ENCODE measurements at regions not wholly inside any gene's neighbourhood (a gene's known extent, or its start where the extent isn't known, plus 50 kb on each side); places are given as distances from the start of the nearest gene placed in this dataset.
"Not testable (repeated sequence)": the region's sequence is repeated elsewhere in the genome, so short reads cannot be mapped to it uniquely, and the experiment has no call there.

GRCh38 chr12:58323676-58324075 lies 382.3 kb downstream of the ATP23 start:
- no peak for DNase-seq (ENCODE audit: insufficient read length, low spot score)
- no peak for FAIRE-seq
- TF ChIP-seq POLR2AphosphoS5 (IDR thresholded peaks at IDR 0.05; ENCODE audit: low read depth, low read length) (no peak), POLR2A (IDR thresholded peaks at IDR 0.05; ENCODE audit: low read depth, low read length) (no peak), TAF1 (IDR thresholded peaks at IDR 0.05; ENCODE audit: low read depth, low read length) (no peak), SPI1 (IDR thresholded peaks at IDR 0.05; ENCODE audit: low read depth, low read length) (no peak), PAX5 (IDR thresholded peaks at IDR 0.05; ENCODE audit: insufficient read depth, low read length, severe bottlenecking) (no peak), POU2F2 (IDR thresholded peaks at IDR 0.05; ENCODE audit: low read depth, low read length) (no peak)

GRCh38 chr12:58325561-58325960 lies 384.2 kb downstream of the ATP23 start:
- TF ChIP-seq POLR2AphosphoS5 (IDR thresholded peaks at IDR 0.05; ENCODE audit: low read depth, low read length) (no peak), POU2F2 (IDR thresholded peaks at IDR 0.05; ENCODE audit: low read depth, low read length) (no peak), PAX5 (IDR thresholded peaks at IDR 0.05; ENCODE audit: insufficient read depth, low read length, severe bottlenecking) (no peak), POLR2A (IDR thresholded peaks at IDR 0.05; ENCODE audit: low read depth, low read length) (no peak), TAF1 (IDR thresholded peaks at IDR 0.05; ENCODE audit: low read depth, low read length) (no peak), SPI1 (IDR thresholded peaks at IDR 0.05; ENCODE audit: low read depth, low read length) (no peak)
- DNase-seq (ENCODE audit: insufficient read length, low spot score) (no peak), FAIRE-seq (no peak)

GRCh38 chr12:58326534-58326933 lies 385.2 kb downstream of the ATP23 start:
- FAIRE-seq, result no peak
- TF ChIP-seq POLR2AphosphoS5 (IDR thresholded peaks at IDR 0.05; ENCODE audit: low read depth, low read length) (no peak), POU2F2 (IDR thresholded peaks at IDR 0.05; ENCODE audit: low read depth, low read length) (no peak), PAX5 (IDR thresholded peaks at IDR 0.05; ENCODE audit: insufficient read depth, low read length, severe bottlenecking) (no peak), TAF1 (IDR thresholded peaks at IDR 0.05; ENCODE audit: low read depth, low read length) (no peak), POLR2A (IDR thresholded peaks at IDR 0.05; ENCODE audit: low read depth, low read length) (no peak), SPI1 (IDR thresholded peaks at IDR 0.05; ENCODE audit: low read depth, low read length) (no peak)
- DNase-seq (ENCODE audit: insufficient read length, low spot score), result no peak

- not testable (repeated sequence) for FAIRE-seq; DNase-seq (ENCODE audit: insufficient read length, low spot score)
Observed at GRCh38 chr12:58336581-58337242, 395.3 kb downstream of the ATP23 start.

GRCh38 chr12:58337539-58337938 lies 396.2 kb downstream of the ATP23 start:
- TF ChIP-seq SPI1 (IDR thresholded peaks at IDR 0.05; ENCODE audit: low read depth, low read length), result peak; percentile 65; the same call in 1 of the 2 replicates
- FAIRE-seq; DNase-seq (ENCODE audit: insufficient read length, low spot score): not testable (repeated sequence)

GRCh38 chr12:58341791-58342190 lies 400.4 kb downstream of the ATP23 start:
- TF ChIP-seq POU2F2 (IDR thresholded peaks at IDR 0.05; ENCODE audit: low read depth, low read length), result no peak
- no peak for TF ChIP-seq POLR2AphosphoS5 (IDR thresholded peaks at IDR 0.05; ENCODE audit: low read depth, low read length)
- TF ChIP-seq POLR2A (IDR thresholded peaks at IDR 0.05; ENCODE audit: low read depth, low read length), result no peak
- TF ChIP-seq SPI1 (IDR thresholded peaks at IDR 0.05; ENCODE audit: low read depth, low read length), result no peak
- DNase-seq (ENCODE audit: insufficient read length, low spot score) (no peak), FAIRE-seq (no peak)

GRCh38 chr12:58342736-58343135 lies 401.4 kb downstream of the ATP23 start:
- no peak for DNase-seq (ENCODE audit: insufficient read length, low spot score)
- TF ChIP-seq POLR2A (IDR thresholded peaks at IDR 0.05; ENCODE audit: low read depth, low read length) (no peak), PAX5 (IDR thresholded peaks at IDR 0.05; ENCODE audit: insufficient read depth, low read length, severe bottlenecking) (no peak), TAF1 (IDR thresholded peaks at IDR 0.05; ENCODE audit: low read depth, low read length) (no peak), POU2F2 (IDR thresholded peaks at IDR 0.05; ENCODE audit: low read depth, low read length) (no peak), POLR2AphosphoS5 (IDR thresholded peaks at IDR 0.05; ENCODE audit: low read depth, low read length) (no peak), SPI1 (IDR thresholded peaks at IDR 0.05; ENCODE audit: low read depth, low read length) (no peak)
- FAIRE-seq, result no peak

- peak; percentile 23 for FAIRE-seq
- TF ChIP-seq SPI1 (IDR thresholded peaks at IDR 0.05; ENCODE audit: low read depth, low read length) (no peak), TAF1 (IDR thresholded peaks at IDR 0.05; ENCODE audit: low read depth, low read length) (no peak), POLR2A (IDR thresholded peaks at IDR 0.05; ENCODE audit: low read depth, low read length) (no peak), POLR2AphosphoS5 (IDR thresholded peaks at IDR 0.05; ENCODE audit: low read depth, low read length) (no peak), PAX5 (IDR thresholded peaks at IDR 0.05; ENCODE audit: insufficient read depth, low read length, severe bottlenecking) (no peak), POU2F2 (IDR thresholded peaks at IDR 0.05; ENCODE audit: low read depth, low read length) (no peak)
- peak; percentile 2 for DNase-seq (ENCODE audit: insufficient read length, low spot score)
Observed at GRCh38 chr12:58346032-58346632, 404.8 kb downstream of the ATP23 start.

- TF ChIP-seq TAF1 (IDR thresholded peaks at IDR 0.05; ENCODE audit: low read depth, low read length) (no peak), POU2F2 (IDR thresholded peaks at IDR 0.05; ENCODE audit: low read depth, low read length) (no peak), PAX5 (IDR thresholded peaks at IDR 0.05; ENCODE audit: insufficient read depth, low read length, severe bottlenecking) (no peak), SPI1 (IDR thresholded peaks at IDR 0.05; ENCODE audit: low read depth, low read length) (no peak), POLR2AphosphoS5 (IDR thresholded peaks at IDR 0.05; ENCODE audit: low read depth, low read length) (no peak), POLR2A (IDR thresholded peaks at IDR 0.05; ENCODE audit: low read depth, low read length) (no peak)
- DNase-seq (ENCODE audit: insufficient read length, low spot score), result no peak
- FAIRE-seq, result no peak
Observed at GRCh38 chr12:58347188-58347587, 405.8 kb downstream of the ATP23 start.

GRCh38 chr12:58347691-58348090 lies 406.3 kb downstream of the ATP23 start:
- no peak for TF ChIP-seq POU2F2 (IDR thresholded peaks at IDR 0.05; ENCODE audit: low read depth, low read length)
- no peak for TF ChIP-seq PAX5 (IDR thresholded peaks at IDR 0.05; ENCODE audit: insufficient read depth, low read length, severe bottlenecking)
- no peak for TF ChIP-seq SPI1 (IDR thresholded peaks at IDR 0.05; ENCODE audit: low read depth, low read length)
- TF ChIP-seq POLR2AphosphoS5 (IDR thresholded peaks at IDR 0.05; ENCODE audit: low read depth, low read length), result no peak
- TF ChIP-seq TAF1 (IDR thresholded peaks at IDR 0.05; ENCODE audit: low read depth, low read length), result no peak
- TF ChIP-seq POLR2A (IDR thresholded peaks at IDR 0.05; ENCODE audit: low read depth, low read length), result no peak
- DNase-seq (ENCODE audit: insufficient read length, low spot score) (no peak), FAIRE-seq (no peak)
